Adrenal gland (tissue), 9 donors: ENCODE measurements at regions not wholly inside any gene's neighbourhood (a gene's known extent, or its start where the extent isn't known, plus 50 kb on each side); places are given as distances from the start of the nearest gene placed in this dataset.

Experiments used
- DNase-seq, 7 donors: peaks; one replicate each; pipeline ENCODE4 v3.0.0-alpha.2; 2019 to 2020
- H3K27ac ChIP-seq, 5 donors: fragments of 200-600 bp; sonication (generic) in 4 of 5; 1 replicate in 3 of 5; 2 replicates in 2 of 5; pipeline versions ENCODE4 v1.5.1 to v1.8.0; 2016 to 2020; ENCODE audit warnings: mild to moderate bottlenecking in 1 of 5
- H3K27me3 ChIP-seq: fragments of 200-600 bp; 2 replicates; pipeline ENCODE4 v1.8.0; 2021
- H3K36me3 ChIP-seq, 2 donors: fragments of 200-600 bp; replicated peaks in 1 of 2; 1 replicate in 1 of 2; 2 replicates in 1 of 2; pipeline versions ENCODE4 v1.5.1 to v1.8.0; 2018 to 2022
- H3K4me1 ChIP-seq, 2 donors: fragments of 200-600 bp; replicated peaks in 1 of 2; 1 replicate in 1 of 2; 2 replicates in 1 of 2; pipeline versions ENCODE4 v1.5.1 to v1.8.0; 2018 to 2021
- H3K4me3 ChIP-seq, 4 donors: fragments of 200-600 bp; sonication (generic) in 3 of 4; one replicate each; pipeline ENCODE4 v1.5.1; 2016 to 2018
- H3K9me3 ChIP-seq, 3 donors: fragments of 200-600 bp; sonication (generic) in 1 of 3; replicated peaks in 1 of 3; 1 replicate in 2 of 3; 2 replicates in 1 of 3; pipeline versions ENCODE4 v1.5.1 to v1.8.0; 2016 to 2021
- POLR2A ChIP-seq, 2 donors: fragments of 450-650 bp; IDR thresholded peaks; one replicate each; pipeline ENCODE4 v1.6.1; 2017; ENCODE audit warnings: antibody characterized with exemption in 2 of 2, mild to moderate bottlenecking in 2 of 2, moderate library complexity in 1 of 2
- WGBS, 4 donors: extraction: QIAGEN DNeasy Blood & Tissue Kit in 2 of 4; methylation state at CpG; one replicate each; pipeline versions ENCODE4 v1.1.5 to v1.1.7; 2013 to 2017; 5-methylcytosine and 5-hydroxymethylcytosine counted together
- intact Hi-C, 2 donors: fragments of 100-400 bp; cut with DNase I; formaldehyde crosslinking; loops; one replicate each; pipeline versions ENCODE4 v1.14.1 to v1.15.0; 2022 to 2023
- TF ChIP-seq, protein P1 (sequence below), 6 experiments: fragments of 450-650 bp in 4 of 6; fragments of 200-600 bp in 2 of 6; sonication (generic) in 1 of 6; IDR thresholded peaks; 1 replicate in 5 of 6; 2 replicates in 1 of 6; pipeline versions ENCODE4 v1.5.1 to v1.8.0; 2016 to 2021; ENCODE audit warnings: antibody characterized with exemption in 6 of 6, mild to moderate bottlenecking in 2 of 6, moderate library complexity in 1 of 6
- donor health status: healthy with polysubstance abuse.
- donor health status: Bipolar disorder and iron deficiency.
- donor health status: DM: yes; HTN: yes; CAD: no.
- donor health status: DM: no; HTN: no; CAD: no.
- donor health status: DM: no; HTN: no; CAD: no.

DNA sequence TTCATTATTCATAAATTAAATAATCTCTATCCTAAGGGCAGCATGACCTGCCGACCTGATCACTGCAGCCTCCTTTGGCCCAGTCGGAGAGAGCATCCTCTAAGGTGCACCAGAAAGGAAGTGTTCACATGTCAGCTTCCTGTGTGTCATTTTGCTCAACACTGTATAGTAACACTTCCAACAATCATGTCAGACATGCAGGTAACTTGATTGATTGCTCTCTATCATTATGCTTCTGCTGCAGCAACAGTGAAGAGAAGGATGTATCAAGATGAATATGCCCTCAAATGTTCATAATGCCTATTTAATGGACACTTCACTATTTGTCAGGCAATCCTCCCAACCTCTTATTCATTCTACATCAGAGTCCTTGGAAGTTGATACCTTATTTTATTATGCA is 332.3 kb downstream of the CDH7 start:
- TF ChIP-seq, protein P1, sequence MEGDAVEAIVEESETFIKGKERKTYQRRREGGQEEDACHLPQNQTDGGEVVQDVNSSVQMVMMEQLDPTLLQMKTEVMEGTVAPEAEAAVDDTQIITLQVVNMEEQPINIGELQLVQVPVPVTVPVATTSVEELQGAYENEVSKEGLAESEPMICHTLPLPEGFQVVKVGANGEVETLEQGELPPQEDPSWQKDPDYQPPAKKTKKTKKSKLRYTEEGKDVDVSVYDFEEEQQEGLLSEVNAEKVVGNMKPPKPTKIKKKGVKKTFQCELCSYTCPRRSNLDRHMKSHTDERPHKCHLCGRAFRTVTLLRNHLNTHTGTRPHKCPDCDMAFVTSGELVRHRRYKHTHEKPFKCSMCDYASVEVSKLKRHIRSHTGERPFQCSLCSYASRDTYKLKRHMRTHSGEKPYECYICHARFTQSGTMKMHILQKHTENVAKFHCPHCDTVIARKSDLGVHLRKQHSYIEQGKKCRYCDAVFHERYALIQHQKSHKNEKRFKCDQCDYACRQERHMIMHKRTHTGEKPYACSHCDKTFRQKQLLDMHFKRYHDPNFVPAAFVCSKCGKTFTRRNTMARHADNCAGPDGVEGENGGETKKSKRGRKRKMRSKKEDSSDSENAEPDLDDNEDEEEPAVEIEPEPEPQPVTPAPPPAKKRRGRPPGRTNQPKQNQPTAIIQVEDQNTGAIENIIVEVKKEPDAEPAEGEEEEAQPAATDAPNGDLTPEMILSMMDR (IDR thresholded peaks at IDR 0.05): no peak
- no peak for TF ChIP-seq POLR2A (IDR thresholded peaks at IDR 0.05)
- Histone ChIP-seq H3K4me1 (no peaks in the 10 kb centered on the region), H3K36me3 (no peaks in the 10 kb centered on the region), H3K27me3 (no peaks in the 10 kb centered on the region), H3K9me3 (no peaks in the 10 kb centered on the region), H3K27ac (no peak overlapping the region), H3K4me3 (no peak overlapping the region)
- intact Hi-C loops: no loop called here
- WGBS, 4 donors: 73 to 93% (median 78%) methylated on average over 2 of the region's 2 CpGs
- DNase-seq: no peak

DNA sequence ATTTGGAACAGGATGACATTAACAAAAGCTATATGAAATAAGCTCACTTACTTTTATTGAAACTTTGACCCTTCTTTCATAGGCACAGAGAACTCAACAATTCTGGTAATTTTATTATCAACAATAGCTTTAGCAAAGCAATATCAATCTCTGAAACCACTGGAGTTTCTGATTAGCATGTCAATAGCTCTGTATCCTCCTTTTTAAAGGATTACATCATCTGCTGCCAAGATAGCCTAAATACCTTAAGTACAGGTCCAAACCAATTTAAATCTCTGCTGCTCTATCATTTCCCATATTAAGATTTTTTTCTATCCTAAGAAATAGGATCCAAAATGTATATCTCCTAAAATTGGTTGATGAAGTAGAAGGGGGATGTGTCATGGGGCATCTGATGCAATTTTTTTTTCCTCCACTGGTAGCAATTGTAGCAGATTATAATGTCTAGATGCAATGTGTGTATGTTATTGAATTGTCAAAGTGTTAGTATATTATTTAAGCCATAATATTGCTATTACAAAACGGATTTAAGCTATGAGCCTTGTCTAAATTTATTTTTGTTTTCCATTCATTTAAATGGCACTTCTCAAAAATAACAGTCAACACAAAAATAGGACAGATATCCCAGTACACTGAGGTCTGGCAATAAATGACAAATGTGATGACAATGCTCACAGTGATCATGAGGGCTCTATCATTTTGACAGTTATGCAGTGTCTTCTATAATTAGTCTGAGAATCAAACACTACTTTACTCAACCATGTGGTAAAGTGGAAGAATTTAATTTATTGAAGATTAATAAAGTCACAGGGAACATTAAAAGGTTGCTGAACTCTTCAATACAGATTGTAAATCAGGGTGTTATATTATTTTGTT is 328.4 kb downstream of the CDH7 start:
- H3K4me1 ChIP-seq: no peaks in the 10 kb centered on the region
- DNase-seq: no peak
- no peaks in the 10 kb centered on the region for H3K36me3 ChIP-seq
- TF ChIP-seq, protein P1 (IDR thresholded peaks at IDR 0.05): no peak
- no peak for TF ChIP-seq POLR2A (IDR thresholded peaks at IDR 0.05)
- no peak overlapping the region for H3K4me3 ChIP-seq
- intact Hi-C loops: no loop called here
- H3K9me3 ChIP-seq: no peaks in the 10 kb centered on the region
- no peaks in the 10 kb centered on the region for H3K27me3 ChIP-seq
- H3K27ac ChIP-seq: no peak overlapping the region
- 23 to 31% (median 27%) methylated on average over 1 of the region's 1 CpG for WGBS, 4 donors

DNA sequence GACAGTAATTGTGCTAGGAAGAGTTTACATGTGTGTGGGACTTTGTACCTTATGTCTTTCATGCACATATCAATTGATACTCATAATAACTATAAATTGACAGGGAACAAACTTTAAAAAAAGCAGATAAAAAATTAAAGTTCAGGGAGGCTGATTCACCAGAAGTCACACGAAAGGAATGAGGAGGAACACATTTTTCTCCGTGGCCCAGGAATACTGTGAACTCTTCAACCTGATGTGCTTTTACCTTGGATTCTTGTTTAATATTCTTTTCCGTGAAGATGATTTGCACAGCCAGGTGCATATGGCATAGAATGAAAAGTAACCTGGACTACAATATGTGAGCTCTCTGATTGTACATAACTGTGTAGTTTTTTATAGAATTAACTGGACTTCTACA is 326.3 kb downstream of the CDH7 start:
- no peaks in the 10 kb centered on the region for H3K4me1 ChIP-seq
- H3K9me3 ChIP-seq: no peaks in the 10 kb centered on the region
- 43 to 73% (median 56%) methylated on average over 3 of the region's 3 CpGs for WGBS, 4 donors
- TF ChIP-seq, protein P1 (IDR thresholded peaks at IDR 0.05): no peak
- TF ChIP-seq POLR2A (IDR thresholded peaks at IDR 0.05): no peak
- no peak overlapping the region for H3K27ac ChIP-seq
- no peak for DNase-seq
- intact Hi-C loops: no loop called here
- H3K36me3 ChIP-seq: no peaks in the 10 kb centered on the region
- H3K27me3 ChIP-seq: no peaks in the 10 kb centered on the region
- H3K4me3 ChIP-seq: no peak overlapping the region

DNA sequence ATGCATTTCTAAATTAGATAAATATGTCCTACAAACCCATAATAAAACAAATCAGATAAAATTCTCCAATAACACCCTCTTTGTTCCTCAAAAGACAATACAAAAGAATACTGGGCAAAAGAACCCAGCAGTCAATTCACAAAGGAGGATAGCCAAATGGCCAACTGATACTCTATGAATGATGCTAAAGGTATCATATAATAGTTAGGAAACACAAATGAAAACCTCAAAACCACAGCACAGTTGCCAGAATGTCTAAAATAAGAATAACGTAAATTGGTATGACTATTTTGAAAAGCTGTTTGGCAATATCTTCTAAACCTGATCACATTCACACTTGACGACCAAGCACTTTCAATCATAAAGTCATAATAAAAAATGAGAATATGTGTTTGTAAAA is 315.4 kb downstream of the CDH7 start:
- H3K27ac ChIP-seq: no peak overlapping the region
- intact Hi-C loops: no loop called here

More for the DNA sequence above, 315.4 kb downstream of the CDH7 start:
- Histone ChIP-seq H3K36me3 (no peaks in the 10 kb centered on the region), H3K27me3 (no peaks in the 10 kb centered on the region), H3K9me3 (no peaks in the 10 kb centered on the region), H3K4me1 (no peaks in the 10 kb centered on the region), H3K4me3 (no peak overlapping the region)
- WGBS, 4 donors: 69 to 90% (median 79%) methylated on average over 2 of the region's 2 CpGs
- TF ChIP-seq, protein P1 (IDR thresholded peaks at IDR 0.05): no peak
- no peak for TF ChIP-seq POLR2A (IDR thresholded peaks at IDR 0.05)
- DNase-seq: no peak
